ENCODE measurements at regions not wholly inside any gene's neighbourhood (a gene's known extent, or its start where the extent isn't known, plus 50 kb on each side); places are given as distances from the start of the nearest gene placed in this dataset.
"Not testable (repeated sequence)": the region's sequence is repeated elsewhere in the genome, so short reads cannot be mapped to it uniquely, and the experiment has no call there.

- DNase-seq (ENCODE audit: low read depth in 2 of 2): no peak
Observed at GRCh38 chr2:154507186-154507585, 191.3 kb upstream of the KCNJ3 start.

- DNase-seq (ENCODE audit: low read depth in 2 of 2): no peak
Observed at GRCh38 chr2:154518872-154519271, 179.6 kb upstream of the KCNJ3 start.

GRCh38 chr2:154520951-154521350 is 177.5 kb upstream of the KCNJ3 start:
- DNase-seq (ENCODE audit: low read depth in 2 of 2): not testable (repeated sequence)

- no peak for DNase-seq (ENCODE audit: low read depth in 2 of 2)
Observed at GRCh38 chr2:154526234-154526633, 172.3 kb upstream of the KCNJ3 start.

- no peak for DNase-seq (ENCODE audit: low read depth in 2 of 2)
Observed at GRCh38 chr2:154527962-154528361, 170.5 kb upstream of the KCNJ3 start.

GRCh38 chr2:154532004-154532403 is 166.5 kb upstream of the KCNJ3 start:
- no peak for DNase-seq (ENCODE audit: low read depth in 2 of 2)

- no peak for DNase-seq (ENCODE audit: low read depth in 2 of 2)
Observed at GRCh38 chr2:154532763-154533162, 165.7 kb upstream of the KCNJ3 start.

GRCh38 chr2:154533300-154533940 is 165.1 kb upstream of the KCNJ3 start:
- no peak for DNase-seq (ENCODE audit: low read depth in 2 of 2)

GRCh38 chr2:154537024-154537423 is 161.5 kb upstream of the KCNJ3 start:
- DNase-seq (ENCODE audit: low read depth in 2 of 2): no peak

GRCh38 chr2:154537843-154538450 is 160.5 kb upstream of the KCNJ3 start:
- no peak for DNase-seq (ENCODE audit: low read depth in 2 of 2)

GRCh38 chr2:154546341-154546740 is 152.2 kb upstream of the KCNJ3 start:
- no peak for DNase-seq (ENCODE audit: low read depth in 2 of 2)

GRCh38 chr2:154549869-154550268 is 148.6 kb upstream of the KCNJ3 start:
- no peak for DNase-seq (ENCODE audit: low read depth in 2 of 2)

- DNase-seq (ENCODE audit: low read depth in 2 of 2): no peak
Observed at GRCh38 chr2:154551649-154552048, 146.8 kb upstream of the KCNJ3 start.

- DNase-seq (ENCODE audit: low read depth in 2 of 2): no peak
Observed at GRCh38 chr2:154554046-154554445, 144.4 kb upstream of the KCNJ3 start.

GRCh38 chr2:154555710-154556109 is 142.8 kb upstream of the KCNJ3 start:
- DNase-seq (ENCODE audit: low read depth in 2 of 2): no peak

GRCh38 chr2:154556146-154556545 is 142.3 kb upstream of the KCNJ3 start:
- no peak for DNase-seq (ENCODE audit: low read depth in 2 of 2)

GRCh38 chr2:154556607-154557006 is 141.9 kb upstream of the KCNJ3 start:
- DNase-seq (ENCODE audit: low read depth in 2 of 2): no peak

GRCh38 chr2:154557906-154558305 is 140.6 kb upstream of the KCNJ3 start:
- DNase-seq (ENCODE audit: low read depth in 2 of 2): no peak

GRCh38 chr2:154565433-154565832 is 133.1 kb upstream of the KCNJ3 start:
- no peak for DNase-seq (ENCODE audit: low read depth in 2 of 2)

GRCh38 chr2:154568413-154568812 is 130.1 kb upstream of the KCNJ3 start:
- no peak for DNase-seq (ENCODE audit: low read depth in 2 of 2)

GRCh38 chr2:154570501-154570900 is 128.0 kb upstream of the KCNJ3 start:
- DNase-seq (ENCODE audit: low read depth in 2 of 2): no peak

- DNase-seq (ENCODE audit: low read depth in 2 of 2): not testable (repeated sequence)
Observed at GRCh38 chr2:154576699-154577098, 121.8 kb upstream of the KCNJ3 start.

- DNase-seq (ENCODE audit: low read depth in 2 of 2): no peak
Observed at GRCh38 chr2:154577390-154577789, 121.1 kb upstream of the KCNJ3 start.

GRCh38 chr2:154580767-154581166 is 117.7 kb upstream of the KCNJ3 start:
- DNase-seq (ENCODE audit: low read depth in 2 of 2): no peak

Measured in fibroblast of skin of left quadriceps (primary cell).